HEK293 (cell line): ENCODE measurements at regions not wholly inside any gene's neighbourhood (a gene's known extent, or its start where the extent isn't known, plus 50 kb on each side); places are given as distances from the start of the nearest gene placed in this dataset.

ENCODE experiments used
- CTCF ChIP-seq: fragments of 450-650 bp; formaldehyde crosslinking; IDR thresholded peaks from 2 replicates; pipeline ENCODE4 v1.5.1; 2016; ENCODE audit warnings: missing biosample characterization, missing genetic modification characterization
- FEZF1 ChIP-seq: fragments of 450-650 bp; formaldehyde crosslinking; IDR thresholded peaks from 2 replicates; pipeline ENCODE4 v1.5.1; 2016; ENCODE audit warnings: missing biosample characterization, missing genetic modification characterization
- MYNN ChIP-seq: fragments of 450-650 bp; formaldehyde crosslinking; IDR thresholded peaks from 2 replicates; pipeline ENCODE4 v1.5.1; 2016; ENCODE audit warnings: missing biosample characterization, missing genetic modification characterization, borderline replicate concordance
- REST ChIP-seq: fragments of 450-650 bp; formaldehyde crosslinking; IDR thresholded peaks from 2 replicates; pipeline ENCODE4 v1.5.1; 2016; ENCODE audit warnings: missing biosample characterization, missing genetic modification characterization
- SP2 ChIP-seq: fragments of 450-650 bp; formaldehyde crosslinking; IDR thresholded peaks from 2 replicates; pipeline ENCODE4 v1.5.1; 2016; ENCODE audit warnings: missing biosample characterization, missing genetic modification characterization
- SP7 ChIP-seq: fragments of 450-650 bp; formaldehyde crosslinking; IDR thresholded peaks from 2 replicates; pipeline ENCODE4 v1.5.1; 2016; ENCODE audit warnings: missing biosample characterization, missing genetic modification characterization
- YY1 ChIP-seq: fragments of 450-650 bp; formaldehyde crosslinking; IDR thresholded peaks from 2 replicates; pipeline ENCODE4 v1.5.1; 2018; ENCODE audit warnings: missing biosample characterization, missing genetic modification characterization
- ZBTB1 ChIP-seq: fragments of 450-650 bp; formaldehyde crosslinking; IDR thresholded peaks from 2 replicates; pipeline ENCODE4 v1.5.1; 2016; ENCODE audit warnings: missing biosample characterization, missing genetic modification characterization
- ZNF391 ChIP-seq: fragments of 450-650 bp; formaldehyde crosslinking; IDR thresholded peaks from 2 replicates; pipeline ENCODE4 v1.5.1; 2016; ENCODE audit warnings: low read depth, missing biosample characterization, missing genetic modification characterization, borderline replicate concordance
- ZNF449 ChIP-seq: fragments of 450-650 bp; formaldehyde crosslinking; IDR thresholded peaks from 2 replicates; pipeline ENCODE4 v1.5.1; 2017; ENCODE audit warnings: missing biosample characterization, mild to moderate bottlenecking, missing genetic modification characterization, moderate library complexity
- ZNF488 ChIP-seq: fragments of 450-650 bp; formaldehyde crosslinking; IDR thresholded peaks from 2 replicates; pipeline ENCODE4 v1.5.1; 2016; ENCODE audit warnings: missing biosample characterization, missing genetic modification characterization
- ZNF660 ChIP-seq: fragments of 450-650 bp; IDR thresholded peaks from 2 replicates; pipeline ENCODE4 v1.5.1; 2018; ENCODE audit warnings: missing biosample characterization, mild to moderate bottlenecking, missing genetic modification characterization

GRCh38 chr5:14922456-14922855, 50.9 kb upstream of the ANKH start:
- no peak for TF ChIP-seq MYNN (tag by site-specific recombination)
- TF ChIP-seq ZNF449 (tag by site-specific recombination), result no peak
- no peak for TF ChIP-seq ZNF660 (tag by site-specific recombination)
- TF ChIP-seq REST (tag by site-specific recombination), result no peak
- TF ChIP-seq ZBTB1, result no peak
- TF ChIP-seq CTCF (tag by site-specific recombination), result no peak
- no peak for TF ChIP-seq FEZF1 (tag by site-specific recombination)
- no peak for TF ChIP-seq ZNF391 (tag by site-specific recombination)
- no peak for TF ChIP-seq YY1 (tag by site-specific recombination)
- no peak for TF ChIP-seq SP2 (tag by site-specific recombination)
- no peak for TF ChIP-seq ZNF488
- no peak for TF ChIP-seq SP7 (tag by site-specific recombination)
